ENCODE measurements at regions not wholly inside any gene's neighbourhood (a gene's known extent, or its start where the extent isn't known, plus 50 kb on each side); places are given as distances from the start of the nearest gene placed in this dataset.

- TF ChIP-seq, protein P1, sequence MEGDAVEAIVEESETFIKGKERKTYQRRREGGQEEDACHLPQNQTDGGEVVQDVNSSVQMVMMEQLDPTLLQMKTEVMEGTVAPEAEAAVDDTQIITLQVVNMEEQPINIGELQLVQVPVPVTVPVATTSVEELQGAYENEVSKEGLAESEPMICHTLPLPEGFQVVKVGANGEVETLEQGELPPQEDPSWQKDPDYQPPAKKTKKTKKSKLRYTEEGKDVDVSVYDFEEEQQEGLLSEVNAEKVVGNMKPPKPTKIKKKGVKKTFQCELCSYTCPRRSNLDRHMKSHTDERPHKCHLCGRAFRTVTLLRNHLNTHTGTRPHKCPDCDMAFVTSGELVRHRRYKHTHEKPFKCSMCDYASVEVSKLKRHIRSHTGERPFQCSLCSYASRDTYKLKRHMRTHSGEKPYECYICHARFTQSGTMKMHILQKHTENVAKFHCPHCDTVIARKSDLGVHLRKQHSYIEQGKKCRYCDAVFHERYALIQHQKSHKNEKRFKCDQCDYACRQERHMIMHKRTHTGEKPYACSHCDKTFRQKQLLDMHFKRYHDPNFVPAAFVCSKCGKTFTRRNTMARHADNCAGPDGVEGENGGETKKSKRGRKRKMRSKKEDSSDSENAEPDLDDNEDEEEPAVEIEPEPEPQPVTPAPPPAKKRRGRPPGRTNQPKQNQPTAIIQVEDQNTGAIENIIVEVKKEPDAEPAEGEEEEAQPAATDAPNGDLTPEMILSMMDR (conservative IDR thresholded peaks at IDR 0.05; ENCODE audit: low read length), result no peak
- no peak for TF ChIP-seq EZH2phosphoT487 (IDR thresholded peaks at IDR 0.05; ENCODE audit: borderline replicate concordance, low read depth, low read length)
Measured at GRCh38 chr10:78914060-78914378, 154.7 kb upstream of the ZMIZ1 start.

Measured in OCI-LY7 (cell line).